HG03095 (cell line): ENCODE measurements at regions not wholly inside any gene's neighbourhood (a gene's known extent, or its start where the extent isn't known, plus 50 kb on each side); places are given as distances from the start of the nearest gene placed in this dataset.
A peak's percentile ranks its signal among the peaks of the same experiment; 100 is the strongest.
"Not testable (repeated sequence)": the region's sequence is repeated elsewhere in the genome, so short reads cannot be mapped to it uniquely, and the experiment has no call there.

Experiments
- ATAC-seq: cut with Tn5 transposase; IDR thresholded peaks from one replicate; pipeline ENCODE4 v1.9.1; 2021; ENCODE audit warnings: moderate library complexity; ENCODE audit not compliant: unreplicated experiment

DNA sequence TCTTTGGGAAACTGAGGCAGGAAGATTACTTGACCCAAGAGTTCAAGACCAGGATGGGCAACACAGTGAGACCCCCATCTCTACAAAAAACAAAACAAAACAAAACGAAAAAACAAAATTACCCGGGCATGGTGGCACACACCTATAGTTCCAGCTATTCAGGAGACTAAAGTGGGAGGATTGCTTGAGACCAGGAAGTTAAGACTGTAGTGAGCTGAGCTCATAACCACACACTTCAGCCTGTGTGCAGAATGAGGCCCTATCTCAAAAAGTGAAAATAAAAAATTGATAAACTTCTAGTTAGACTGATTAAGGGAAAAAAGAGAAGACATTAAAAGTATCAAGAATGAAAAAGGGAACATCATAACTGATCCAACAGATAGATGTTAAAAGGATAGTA lies 154.0 kb downstream of the RHOU start:
- no peak for ATAC-seq

DNA sequence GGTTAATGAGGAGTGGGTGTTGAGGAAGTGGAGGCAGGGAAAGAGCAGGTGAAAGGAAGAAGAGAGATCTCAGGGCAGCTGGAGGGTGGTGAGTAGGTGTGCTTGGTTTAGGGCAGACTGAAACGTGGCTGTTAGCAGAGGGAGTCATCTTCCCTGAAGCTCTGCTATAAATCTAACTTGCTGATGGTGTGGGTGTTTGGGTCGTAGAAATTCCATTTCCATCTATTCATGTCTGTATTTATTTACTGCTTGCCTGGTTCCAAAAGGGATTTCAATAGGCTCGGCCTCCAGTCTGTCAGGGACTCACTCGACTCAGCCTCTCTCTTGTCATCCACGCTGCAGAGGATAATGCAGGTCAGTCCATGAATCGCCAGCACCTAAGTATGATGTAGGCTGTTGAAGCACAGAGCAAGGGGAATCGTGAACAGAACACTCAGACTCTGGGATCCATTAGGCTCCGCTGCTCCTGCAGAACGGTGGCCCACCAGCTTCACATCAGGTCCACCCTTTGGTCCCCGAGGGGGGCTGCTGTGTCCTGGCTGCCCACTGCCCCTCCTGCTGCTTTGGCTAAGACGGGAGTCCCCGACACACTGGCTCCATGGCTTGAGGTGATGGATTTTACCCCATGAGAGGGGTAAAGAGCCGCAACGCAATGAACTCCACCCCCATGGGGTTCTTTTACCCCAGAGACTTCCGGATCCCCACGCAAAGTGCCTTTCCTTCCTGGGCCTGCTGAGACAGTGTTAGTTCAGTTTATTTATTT lies 156.2 kb downstream of the RHOU start:
- ATAC-seq: no peak

DNA sequence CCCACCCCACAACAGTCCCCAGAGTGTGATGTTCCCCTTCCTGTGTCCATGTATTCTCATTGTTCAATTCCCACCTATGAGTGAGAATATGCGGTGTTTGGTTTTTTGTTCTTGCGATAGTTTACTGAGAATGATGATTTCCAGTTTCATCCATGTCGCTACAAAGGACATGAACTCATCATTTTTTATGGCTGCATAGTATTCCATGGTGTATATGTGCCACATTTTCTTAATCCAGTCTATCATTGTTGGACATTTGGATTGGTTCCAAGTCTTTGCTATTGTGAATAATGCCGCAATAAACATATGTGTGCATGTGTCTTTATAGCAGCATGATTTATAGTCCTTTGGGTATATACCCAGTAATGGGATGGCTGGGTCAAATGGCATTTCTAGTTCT lies 156.9 kb downstream of the RHOU start:
- not testable (repeated sequence) for ATAC-seq

DNA sequence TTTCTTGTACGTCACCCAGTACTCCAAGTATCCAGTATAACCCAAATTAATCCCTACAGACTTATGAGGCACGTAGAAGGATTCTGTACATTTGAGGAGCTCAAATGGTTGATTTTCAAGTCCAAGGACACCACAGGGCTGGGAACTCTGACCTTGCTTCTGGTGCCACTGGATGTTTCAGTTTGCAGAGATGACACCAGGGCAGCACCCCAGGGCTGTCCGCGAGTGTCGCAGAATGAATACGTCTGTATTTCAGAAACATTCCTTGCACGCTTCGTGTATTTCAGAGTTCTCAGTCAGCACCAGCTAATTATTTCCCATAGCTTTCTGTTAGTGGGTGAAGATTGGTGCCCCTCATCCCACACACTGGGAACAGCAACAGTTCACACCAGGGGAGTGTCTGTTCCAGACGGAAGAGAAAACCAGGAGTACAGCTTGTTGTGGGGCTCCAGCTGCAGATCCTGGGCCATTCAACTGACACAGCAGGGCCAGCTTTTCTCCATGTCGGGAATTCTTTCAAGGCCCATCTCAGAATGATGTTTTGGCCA lies 159.2 kb downstream of the RHOU start:
- ATAC-seq: no peak

DNA sequence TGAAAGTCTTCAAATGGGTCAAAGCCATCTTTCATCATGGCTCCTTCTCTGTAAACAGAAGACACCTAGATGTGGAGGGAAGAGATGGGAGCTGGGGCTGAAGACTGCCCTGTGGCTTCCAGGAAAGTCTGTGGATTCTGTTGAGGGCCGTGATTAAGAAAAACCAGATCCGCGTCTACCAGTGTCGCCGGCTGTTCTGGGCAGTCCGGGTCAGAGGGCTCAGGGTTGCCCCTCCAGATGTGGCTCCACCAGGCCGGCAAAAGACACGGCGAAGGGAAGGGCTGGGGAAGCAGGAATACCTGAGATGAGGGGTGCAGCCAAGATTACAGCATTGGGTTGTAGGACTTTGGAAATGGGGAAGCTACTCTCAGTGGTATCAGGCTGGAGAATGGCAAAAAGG lies 162.6 kb downstream of the RHOU start:
- no peak for ATAC-seq

DNA sequence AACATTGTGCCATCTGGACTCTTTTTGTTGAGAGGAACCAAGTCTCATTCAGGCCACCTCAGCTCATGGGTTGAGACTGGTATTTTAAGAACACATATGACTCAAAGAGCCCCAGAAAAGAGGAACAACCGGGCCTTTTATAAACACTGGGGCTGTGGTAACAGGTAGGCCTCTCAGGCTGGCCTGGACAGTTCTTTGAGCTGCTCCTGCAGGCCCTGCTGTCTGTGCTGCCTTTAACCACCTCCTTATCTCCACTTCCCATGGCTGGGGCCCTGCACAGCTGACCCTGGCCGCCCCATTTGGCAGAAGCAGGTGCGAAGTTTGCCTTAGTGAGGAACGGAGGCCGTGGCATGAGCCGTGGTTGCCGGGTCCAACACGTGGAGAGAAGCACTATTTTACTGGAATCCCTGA lies 163.3 kb downstream of the RHOU start:
- ATAC-seq: peak; percentile 86

DNA sequence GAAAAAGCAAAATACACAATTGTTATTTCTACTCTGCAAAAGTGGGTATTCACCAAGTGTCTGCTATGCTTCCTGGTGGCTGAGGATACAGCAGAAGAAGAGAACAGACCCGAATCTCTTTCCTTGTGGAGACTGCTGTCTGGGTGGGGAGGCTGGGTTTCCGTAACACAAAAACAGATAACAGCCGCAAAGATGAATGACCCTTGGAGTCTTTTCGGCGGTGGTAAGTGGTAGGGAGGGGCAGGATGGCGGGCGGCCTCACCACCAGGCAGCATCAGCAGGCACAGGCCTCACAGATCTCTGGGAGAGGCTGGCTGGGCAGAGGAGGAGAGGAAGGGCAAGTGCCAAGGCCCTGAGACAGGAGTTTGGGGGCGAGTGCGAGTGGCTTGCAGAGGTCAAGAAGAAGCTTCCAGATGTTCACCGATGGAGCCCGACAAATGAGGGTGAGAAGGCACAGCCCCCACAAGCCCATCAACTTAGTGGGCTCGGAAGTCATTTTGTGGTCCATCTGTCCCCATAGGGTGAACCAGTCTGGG lies 164.2 kb downstream of the RHOU start:
- ATAC-seq: no peak

DNA sequence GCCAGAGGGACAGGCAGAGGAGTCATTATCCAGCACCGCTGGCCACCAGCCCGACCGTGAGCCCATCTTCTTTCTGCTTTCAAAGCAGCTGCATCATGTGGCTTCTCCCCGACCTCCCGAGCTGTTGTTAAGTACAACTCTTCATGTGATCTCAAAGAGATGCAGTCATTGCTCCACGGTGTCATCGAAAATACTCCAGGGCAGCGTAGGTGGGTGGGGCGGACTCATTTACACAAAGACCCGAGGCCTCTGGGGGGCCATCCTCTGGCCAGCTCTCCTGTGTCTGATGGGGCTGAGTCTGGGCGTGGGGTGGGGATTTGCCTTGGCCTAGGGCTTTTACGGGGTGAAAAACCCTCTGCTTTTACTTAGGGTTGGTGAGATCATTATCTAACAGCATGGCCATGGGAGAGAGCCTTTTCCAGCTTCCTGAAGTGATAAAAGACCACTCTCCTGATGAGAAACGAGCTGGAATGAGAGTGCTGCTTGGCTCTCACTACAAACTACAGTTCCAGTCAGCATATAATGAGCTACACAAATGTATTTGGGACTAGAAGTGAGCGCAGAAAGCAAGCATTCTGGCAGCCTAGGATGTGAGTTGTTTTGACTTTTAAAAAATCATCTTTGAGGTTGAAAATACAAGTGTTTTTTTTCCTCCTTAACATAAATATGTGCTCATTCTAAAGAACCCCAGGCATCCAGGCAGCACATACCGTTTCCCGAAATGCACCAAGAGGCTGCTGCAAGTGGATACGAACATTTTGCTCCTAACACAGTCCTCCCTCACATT lies 165.0 kb downstream of the RHOU start:
- no peak for ATAC-seq

DNA sequence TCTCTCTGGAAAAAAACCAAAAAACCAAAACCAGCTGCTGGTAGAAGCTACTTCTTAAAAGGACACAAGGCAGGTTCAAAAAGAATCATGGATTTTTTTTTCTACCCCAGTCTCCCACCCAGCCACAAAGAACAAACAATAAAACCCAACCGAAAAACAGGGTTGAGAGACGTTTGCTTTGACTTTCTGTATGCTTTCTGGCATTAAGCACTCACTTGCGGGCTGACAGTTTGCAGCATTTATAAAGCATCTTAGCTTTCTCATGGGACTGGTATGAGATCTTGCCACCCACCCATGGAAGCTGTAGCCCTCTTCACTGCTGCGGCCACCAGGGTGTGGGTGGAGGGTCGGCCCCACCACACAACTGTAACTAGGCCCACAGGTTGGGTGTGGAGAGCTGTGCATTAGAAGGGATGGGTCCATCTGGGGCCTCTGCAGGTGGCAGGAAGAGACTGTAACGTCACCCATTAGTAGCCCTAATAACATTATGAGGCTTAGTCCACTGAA lies 165.7 kb downstream of the RHOU start:
- no peak for ATAC-seq

DNA sequence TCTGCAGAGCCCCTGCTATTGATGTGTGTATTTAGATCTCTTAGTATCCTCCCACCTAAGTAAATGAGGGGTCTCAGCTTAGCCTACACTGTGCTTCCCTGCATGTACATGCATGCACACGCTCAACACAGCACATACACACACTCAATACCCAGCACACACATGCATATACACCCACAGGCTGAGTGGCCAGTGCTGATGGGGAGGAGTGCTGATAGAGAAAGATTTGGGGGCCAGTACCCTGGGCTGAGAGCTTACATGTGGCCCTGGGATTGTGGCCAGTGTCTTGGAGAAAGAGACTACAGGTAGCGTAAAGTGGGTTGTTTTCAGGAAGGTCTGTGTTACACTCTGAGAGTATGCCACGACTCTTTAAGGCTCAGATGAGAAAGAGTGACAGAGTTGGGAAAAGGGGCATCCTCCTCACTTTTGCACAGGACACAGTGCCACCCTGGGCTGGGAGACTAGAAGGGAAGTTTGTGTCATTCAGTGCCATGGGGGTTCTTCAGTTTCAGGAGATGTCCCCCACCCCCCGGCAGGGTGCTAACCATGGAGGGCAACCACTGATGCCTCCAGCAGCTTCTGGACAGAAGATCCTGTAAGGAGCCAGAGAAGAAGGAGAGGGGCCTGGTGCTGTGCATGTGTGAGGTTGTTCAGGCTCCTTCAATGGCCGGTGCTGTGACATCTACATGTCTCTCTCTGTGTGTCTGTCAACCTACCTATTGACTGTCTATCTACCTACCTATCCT lies 166.8 kb downstream of the RHOU start:
- ATAC-seq: no peak

DNA sequence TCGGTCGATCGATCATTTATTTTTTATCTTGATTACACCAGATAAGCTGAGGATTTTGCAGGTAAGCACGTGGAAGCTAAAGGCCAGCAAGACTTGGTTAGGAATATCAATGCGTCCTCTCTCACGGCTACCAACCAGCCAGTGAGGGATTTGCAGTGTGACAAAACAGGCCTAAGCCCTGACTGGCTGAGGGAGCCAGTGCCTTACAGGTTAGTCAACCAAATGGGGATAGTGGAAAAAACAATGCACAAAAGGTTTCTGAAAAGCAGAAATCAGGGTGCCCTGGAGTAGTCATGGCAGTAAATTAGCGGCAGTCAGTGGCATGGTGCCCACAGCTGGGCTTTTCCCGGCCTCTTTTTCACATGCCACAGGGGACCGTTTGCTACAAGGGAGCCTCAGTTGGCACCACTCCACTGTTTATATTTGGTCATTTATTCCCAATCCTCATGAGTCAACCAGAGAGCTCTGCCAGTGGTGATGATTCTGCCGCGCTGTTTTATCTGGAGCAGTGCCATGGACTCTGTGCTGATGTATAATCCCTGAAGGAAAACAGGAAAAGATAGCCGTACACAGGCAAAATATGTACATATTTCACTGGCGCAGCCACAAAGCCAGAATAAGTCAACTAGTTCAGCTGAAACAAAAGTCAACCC lies 167.6 kb downstream of the RHOU start:
- no peak for ATAC-seq

DNA sequence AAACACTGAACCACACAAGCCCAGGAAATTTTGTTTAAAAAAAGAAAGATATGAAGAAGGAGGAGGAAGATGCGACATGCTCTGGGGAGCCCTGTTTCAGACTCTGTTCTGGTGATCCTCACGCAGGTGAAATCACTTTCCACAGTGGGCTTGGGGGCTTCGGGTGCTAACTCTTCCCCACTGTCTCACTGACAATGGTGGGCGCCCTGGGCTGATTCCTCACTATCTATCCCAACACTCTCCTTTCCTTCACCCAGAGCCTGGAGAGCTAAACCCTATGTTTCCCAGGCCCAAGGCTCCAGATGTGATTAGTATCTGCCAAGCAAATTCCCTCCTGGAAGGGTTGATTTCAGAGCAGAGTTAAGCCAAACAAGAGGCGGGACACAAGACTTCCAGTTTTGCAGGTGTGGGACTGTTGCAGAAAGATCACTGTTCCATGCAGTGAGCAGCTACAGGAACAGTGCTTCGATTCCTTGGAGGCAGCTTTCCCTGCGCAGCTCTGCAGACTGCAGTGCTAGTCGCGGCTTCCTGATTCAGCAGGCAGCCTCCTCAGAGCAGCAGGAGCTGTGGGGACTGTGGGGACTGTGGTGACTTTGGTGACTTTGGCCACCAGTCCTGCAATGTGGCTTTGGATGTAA lies 168.3 kb downstream of the RHOU start:
- no peak for ATAC-seq

DNA sequence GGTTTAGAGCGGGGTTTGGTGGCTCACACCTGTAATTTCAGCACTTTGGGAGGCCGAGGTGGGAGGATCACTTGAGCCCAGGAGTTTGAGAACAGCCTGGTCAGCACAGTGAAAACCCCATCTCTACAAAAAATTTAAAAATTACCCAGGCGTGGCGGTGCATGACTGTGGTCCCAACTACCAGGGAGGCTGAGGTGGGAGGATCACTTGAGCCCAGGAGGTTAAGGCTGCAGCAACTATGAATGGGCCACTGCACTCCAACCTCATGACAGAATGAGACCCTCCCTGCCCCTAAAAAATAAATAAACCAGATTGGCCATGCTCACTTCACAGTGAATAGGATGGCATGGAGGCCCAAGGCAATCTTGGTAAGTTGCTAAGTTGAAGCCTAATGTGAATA lies 168.9 kb downstream of the RHOU start:
- ATAC-seq: no peak

DNA sequence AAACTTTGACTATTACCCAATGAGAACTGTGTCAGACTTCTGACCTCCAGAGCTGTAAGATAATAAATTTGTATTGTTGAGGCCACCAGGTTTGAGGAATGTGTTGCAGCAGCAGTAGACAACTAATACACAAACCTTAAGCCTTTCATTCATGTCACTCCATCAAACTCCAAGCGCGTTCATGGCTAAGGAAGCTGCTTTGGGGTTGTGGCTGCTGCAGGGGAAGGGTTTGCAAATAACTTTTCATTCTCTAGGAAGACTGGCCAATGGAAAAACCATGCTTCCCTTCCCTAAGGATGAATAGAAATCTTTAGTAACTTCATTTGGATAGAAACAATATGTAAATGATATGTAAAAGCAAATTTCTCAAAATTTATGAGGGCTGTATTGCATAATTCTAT lies 170.4 kb downstream of the RHOU start:
- ATAC-seq: no peak

DNA sequence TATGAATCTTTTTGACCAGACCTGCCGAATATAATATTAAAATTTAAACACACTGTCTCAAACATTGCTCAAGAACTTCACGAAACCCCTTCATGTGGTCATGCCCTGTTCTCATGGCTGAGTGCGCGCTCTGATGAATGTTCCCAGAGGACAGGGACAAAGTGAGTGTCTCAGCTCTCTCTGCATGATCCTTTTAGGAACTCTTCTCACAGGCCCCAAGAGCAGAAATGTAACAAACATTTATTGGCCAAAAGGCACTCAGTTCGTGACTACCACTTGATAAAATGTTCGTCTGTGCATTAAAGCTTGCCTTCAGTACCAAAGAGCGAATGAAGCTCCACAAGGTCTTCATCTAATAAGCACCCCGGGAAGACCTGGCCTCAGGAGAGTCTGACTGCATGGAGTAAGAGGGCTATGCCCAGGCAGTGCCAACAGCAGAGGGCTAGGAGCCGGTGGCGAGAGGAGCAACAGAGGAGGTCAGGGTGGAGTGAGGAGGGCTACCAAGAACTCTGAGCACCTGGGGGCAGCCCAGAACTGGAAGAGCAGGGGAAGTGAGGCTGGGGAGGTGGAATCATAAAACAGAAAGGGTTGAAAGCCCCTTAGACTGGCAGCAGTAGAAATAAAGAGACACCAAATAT lies 171.1 kb downstream of the RHOU start:
- no peak for ATAC-seq

DNA sequence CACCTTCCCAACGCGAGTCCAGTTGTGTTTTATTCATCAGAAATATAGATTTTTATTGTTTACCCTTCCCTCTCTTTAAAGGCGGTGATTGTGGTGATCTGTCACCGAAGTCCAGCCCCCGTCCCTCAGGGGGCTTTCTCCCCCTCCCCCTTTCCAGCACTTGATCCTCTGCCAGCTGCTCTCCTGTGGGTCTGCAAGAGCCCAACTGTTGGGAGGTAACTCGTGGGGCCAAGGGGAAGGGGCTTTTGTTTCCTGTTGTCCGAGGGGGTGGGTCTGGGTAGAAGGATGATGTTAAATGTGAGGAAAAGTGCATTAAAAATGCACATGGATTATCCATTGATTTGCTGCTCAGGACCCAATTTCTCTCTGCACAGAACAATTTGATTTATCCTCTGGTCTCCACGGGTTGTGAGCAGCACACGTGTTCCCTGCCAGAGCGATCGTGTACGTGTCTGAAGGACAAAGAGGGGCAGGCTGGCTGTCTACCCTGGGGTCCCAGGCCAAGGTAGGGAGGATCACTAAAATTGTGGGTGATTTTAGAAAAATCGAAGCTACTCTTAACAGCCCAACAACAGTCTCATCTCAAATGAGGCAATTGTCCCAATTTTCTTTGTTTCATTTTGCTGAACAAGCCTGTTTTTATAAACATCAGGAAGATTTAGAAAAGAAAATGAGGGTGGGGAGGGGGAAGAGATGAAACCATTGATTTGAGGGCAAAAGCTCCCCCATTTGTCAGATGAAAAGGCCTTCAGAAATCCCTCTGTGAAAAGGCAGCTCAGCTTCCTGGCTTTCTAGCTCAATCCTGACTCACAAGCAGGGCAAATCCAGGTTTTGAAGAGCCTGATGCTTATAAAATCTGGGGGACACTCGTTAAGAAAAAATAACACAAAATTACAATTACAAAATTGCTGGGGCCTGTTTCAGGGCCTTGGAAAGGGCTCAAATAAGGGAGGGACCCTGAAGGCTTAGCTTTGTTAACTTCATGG lies 176.2 kb downstream of the RHOU start:
- ATAC-seq: no peak

DNA sequence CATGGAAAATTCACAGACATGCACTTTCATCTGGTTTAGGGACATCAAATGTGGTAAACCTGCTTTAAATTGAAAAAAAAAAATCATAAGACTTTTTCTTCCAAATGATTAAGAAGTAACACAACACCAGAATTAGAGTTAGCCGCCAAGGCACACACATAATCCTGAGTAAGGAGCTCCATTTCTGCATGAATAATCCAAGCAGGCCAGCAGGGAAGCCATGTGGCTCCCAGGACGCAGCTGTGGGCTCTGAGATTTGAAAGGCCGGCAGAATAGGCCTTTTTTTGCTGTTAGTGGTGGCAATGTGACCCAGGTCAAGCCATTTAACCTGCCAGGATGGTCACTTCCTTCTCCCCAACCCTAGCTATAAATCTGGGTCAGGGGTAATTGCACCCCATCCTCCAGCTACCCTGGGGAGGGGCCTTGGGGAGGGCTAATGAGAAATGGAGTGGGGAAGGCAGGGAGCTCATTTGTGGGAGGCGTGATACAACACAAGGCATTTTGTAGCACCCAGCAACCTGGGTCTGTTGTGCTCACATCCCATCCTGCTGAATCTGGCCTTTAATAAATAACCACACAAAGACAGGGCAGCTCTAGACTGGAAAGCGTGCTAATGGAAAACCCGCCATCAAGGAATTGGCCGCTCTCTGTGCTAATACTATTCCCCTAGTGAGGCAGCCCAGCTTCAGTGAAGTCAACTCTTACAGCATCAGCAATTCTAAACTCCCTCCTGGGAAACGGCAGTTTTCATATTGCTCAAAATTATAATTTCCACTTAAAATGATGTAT lies 178.5 kb downstream of the RHOU start:
- ATAC-seq: no peak

DNA sequence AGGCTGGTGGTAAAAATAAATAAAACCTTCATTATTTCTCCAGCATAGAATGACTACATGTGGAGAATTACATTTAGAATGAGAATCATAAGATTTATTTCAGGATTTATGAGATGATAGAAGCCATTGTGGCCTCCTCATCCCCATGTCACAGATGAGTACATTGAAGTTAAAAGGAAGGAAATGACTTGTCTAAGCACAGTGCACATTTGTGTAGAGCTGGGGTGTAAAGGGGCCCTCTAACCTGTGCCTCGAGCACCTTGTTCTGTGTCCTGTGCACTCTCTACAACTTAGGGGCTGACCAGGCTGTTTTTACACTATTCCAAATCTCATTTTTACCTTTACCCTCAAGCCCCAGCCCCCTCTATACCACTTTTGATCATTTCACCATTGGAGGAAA lies 179.4 kb downstream of the RHOU start:
- ATAC-seq: no peak
